A673 (cell line): ENCODE measurements at regions not wholly inside any gene's neighbourhood (a gene's known extent, or its start where the extent isn't known, plus 50 kb on each side); places are given as distances from the start of the nearest gene placed in this dataset.

Source experiments
- BruUV-seq: library from RNA; stranded (reverse); fragments of 400-500 nt; replicated peaks from 2 replicates; lab custom pipeline; 2021; lab: Mats Ljungman, UMichigan
- CTCF ChIA-PET: fragments of 300-600 bp; sonication (Branson Sonifier 250); formaldehyde crosslinking; loops from one replicate; lab custom pipeline; 2022; ENCODE audit warnings: antibody characterized with exemption; lab: Charles Lee
- POLR2A ChIA-PET: fragments of 300-600 bp; sonication (Branson Sonifier 250); formaldehyde crosslinking; loops from one replicate; lab custom pipeline; 2022; ENCODE audit warnings: antibody characterized with exemption; ENCODE audit not compliant: low non-redundant PET; lab: Charles Lee
- DNase-seq: peaks from one replicate; pipeline ENCODE4 v3.0.0-alpha.2; 2015; ENCODE audit warnings: low spot score
- H3K27ac ChIP-seq: fragments of 200-600 bp; sonication (generic); 2 replicates; pipeline ENCODE4 v1.5.1; 2016; ENCODE audit warnings: mixed run types, low read depth, mild to moderate bottlenecking, mixed read lengths, antibody characterized with exemption, low read length; ENCODE audit not compliant: poor library complexity, severe bottlenecking
- H3K27me3 ChIP-seq: fragments of 200-600 bp; sonication (generic); replicated peaks from 2 replicates; pipeline ENCODE4 v1.6.1; 2017; ENCODE audit warnings: mixed run types, low read depth, mild to moderate bottlenecking, mixed read lengths, antibody characterized with exemption, low read length; ENCODE audit not compliant: insufficient read depth, poor library complexity
- H3K36me3 ChIP-seq: fragments of 200-600 bp; sonication (generic); 2 replicates; pipeline ENCODE4 v1.6.1; 2016; ENCODE audit warnings: mixed run types, mild to moderate bottlenecking, mixed read lengths, antibody characterized with exemption, low read length; ENCODE audit not compliant: insufficient read depth, poor library complexity, severe bottlenecking
- H3K4me1 ChIP-seq: fragments of 200-600 bp; sonication (generic); 2 replicates; pipeline ENCODE4 v1.6.1; 2017; ENCODE audit warnings: mixed run types, mild to moderate bottlenecking, mixed read lengths, antibody characterized with exemption, low read length; ENCODE audit not compliant: insufficient read depth, poor library complexity, severe bottlenecking
- H3K4me3 ChIP-seq: fragments of 200-600 bp; sonication (generic); 2 replicates; pipeline ENCODE4 v1.5.1; 2016; ENCODE audit warnings: low read depth, mixed run types, mild to moderate bottlenecking, mixed read lengths, low read length; ENCODE audit not compliant: poor library complexity, severe bottlenecking
- H3K9me3 ChIP-seq: fragments of 200-600 bp; sonication (generic); 2 replicates; pipeline ENCODE4 v1.6.1; 2016; ENCODE audit warnings: mixed run types, low read depth, mild to moderate bottlenecking, mixed read lengths, antibody characterized with exemption, low read length; ENCODE audit not compliant: poor library complexity, severe bottlenecking
- CTCF ChIP-seq: fragments of 300-800, 200-600 bp; sonication (generic); conservative IDR thresholded peaks from 2 replicates; pipeline ENCODE4 v1.5.1; 2017; ENCODE audit warnings: low read depth, mild to moderate bottlenecking, antibody characterized with exemption, low read length, moderate library complexity, mixed read lengths
- EZH2 ChIP-seq: fragments of 200-600 bp; sonication (generic); IDR thresholded peaks from 2 replicates; pipeline ENCODE4 v1.6.1; 2017; ENCODE audit warnings: borderline replicate concordance, low read depth, mild to moderate bottlenecking, mixed read lengths, antibody characterized with exemption, low read length; ENCODE audit not compliant: poor library complexity, severe bottlenecking
- intact Hi-C: fragments of 100-400 bp; cut with micrococcal nuclease; formaldehyde crosslinking; loops from one replicate; pipeline ENCODE4 v1.10.0; 2022; ENCODE audit not compliant: unreplicated experiment

- TF ChIP-seq EZH2: no peak
- no peak for TF ChIP-seq CTCF
- Histone ChIP-seq H3K9me3 (no peaks in the 10 kb centered on the region), H3K27me3 (peaks cover 6% of the 10 kb centered on the region), H3K4me1 (peaks cover 5% of the 10 kb centered on the region), H3K36me3 (no peaks in the 10 kb centered on the region), H3K27ac (no peak overlapping the region), H3K4me3 (no peak overlapping the region)
- ChIA-PET POLR2A (interaction anchor here (0.8 kb wide), 1 partner anchor 285 kb away, joined by 3 read pairs; no protein-coding TSS in a partner anchor), CTCF (no interaction called here)
- no TSS peak for BruUV-seq
- intact Hi-C loops: no loop called here
- DNase-seq: no peak
These were observed 103.5 kb downstream of the FHDC1 start for GRCh38 chr4:153039542-153040185.

GRCh38 chr4:153040677-153041076, 104.6 kb downstream of the FHDC1 start:
- ChIA-PET CTCF (no interaction called here), POLR2A (no interaction called here)
- intact Hi-C loops: no loop called here

GRCh38 chr4:153044036-153044435, 107.9 kb downstream of the FHDC1 start:
- Histone ChIP-seq H3K27ac (no peak overlapping the region), H3K27me3 (no peaks in the 10 kb centered on the region), H3K4me3 (no peak overlapping the region), H3K9me3 (no peaks in the 10 kb centered on the region), H3K36me3 (no peaks in the 10 kb centered on the region), H3K4me1 (no peaks in the 10 kb centered on the region)
- intact Hi-C loops: no loop called here
- ChIA-PET CTCF (no interaction called here), POLR2A (no interaction called here)
- no peak for DNase-seq
- no peak for TF ChIP-seq CTCF
- no peak for TF ChIP-seq EZH2
- no TSS peak for BruUV-seq

More at GRCh38 chr4:153040677-153041076, 104.6 kb downstream of the FHDC1 start:
- no peak for TF ChIP-seq EZH2
- no peak for TF ChIP-seq CTCF
- no peak for DNase-seq
- Histone ChIP-seq H3K27ac (no peak overlapping the region), H3K36me3 (no peaks in the 10 kb centered on the region), H3K9me3 (no peaks in the 10 kb centered on the region), H3K27me3 (peaks cover 6% of the 10 kb centered on the region), H3K4me1 (no peaks in the 10 kb centered on the region), H3K4me3 (no peak overlapping the region)
- no TSS peak for BruUV-seq
